HG02763 (cell line): ENCODE measurements at regions not wholly inside any gene's neighbourhood (a gene's known extent, or its start where the extent isn't known, plus 50 kb on each side); places are given as distances from the start of the nearest gene placed in this dataset.
A peak's percentile ranks its signal among the peaks of the same experiment; 100 is the strongest.

Source experiments
- ATAC-seq: cut with Tn5 transposase; IDR thresholded peaks from one replicate; pipeline ENCODE4 v1.9.1; 2021; ENCODE audit warnings: mild to moderate bottlenecking, moderate library complexity; ENCODE audit not compliant: unreplicated experiment

- no peak for ATAC-seq
Observed at GRCh38 chr15:89400116-89400781, 65.6 kb upstream of the POLG start.

- peak; percentile 48 for ATAC-seq
Observed at GRCh38 chr15:89399238-89400115, 64.9 kb upstream of the POLG start.

GRCh38 chr15:89398896-89399237, 64.2 kb upstream of the POLG start:
- ATAC-seq, result no peak

GRCh38 chr15:89397653-89398023, 63.0 kb upstream of the POLG start:
- no peak for ATAC-seq

- ATAC-seq, result no peak
Observed at GRCh38 chr15:89396723-89397652, 62.4 kb upstream of the POLG start.

GRCh38 chr15:89395996-89396395, 61.4 kb upstream of the POLG start:
- ATAC-seq, result no peak

- no peak for ATAC-seq
Observed at GRCh38 chr15:89395461-89395871, 60.8 kb upstream of the POLG start.

GRCh38 chr15:89395031-89395430, 60.4 kb upstream of the POLG start:
- ATAC-seq, result no peak

GRCh38 chr15:89393056-89393455, 58.4 kb upstream of the POLG start:
- no peak for ATAC-seq

GRCh38 chr15:89391685-89392257, 57.1 kb upstream of the POLG start:
- no peak for ATAC-seq

- ATAC-seq, result no peak
Observed at GRCh38 chr15:89389841-89390603, 55.4 kb upstream of the POLG start.

- ATAC-seq, result no peak
Observed at GRCh38 chr15:89387140-89387903, 52.7 kb upstream of the POLG start.

- no peak for ATAC-seq
Observed at GRCh38 chr15:89385596-89386331, 51.1 kb upstream of the POLG start.
